K562 (cell line): ENCODE measurements at regions not wholly inside any gene's neighbourhood (a gene's known extent, or its start where the extent isn't known, plus 50 kb on each side); places are given as distances from the start of the nearest gene placed in this dataset.
A peak's percentile ranks its signal among the peaks of the same experiment; 100 is the strongest.

ENCODE experiments used
- ARNT ChIP-seq, 2 experiments: fragments of 450-650 bp; IDR thresholded peaks; 2 replicates each; pipeline ENCODE4 v1.6.1; 2016; ENCODE audit warnings: mild to moderate bottlenecking in 1 of 2
- BCOR ChIP-seq: fragments of 450-650 bp; IDR thresholded peaks from 2 replicates; pipeline ENCODE4 v1.6.1; 2016
- ETV1 ChIP-seq: fragments of 450-650 bp; conservative IDR thresholded peaks from 2 replicates; pipeline ENCODE4 v1.6.1; 2016; ENCODE audit warnings: missing genetic modification characterization, control low read depth, low read depth, missing compliant biosample characterization
- HDAC8 ChIP-seq: fragments of 450-650 bp; IDR thresholded peaks from 2 replicates; pipeline ENCODE4 v1.6.1; 2016; ENCODE audit warnings: mild to moderate bottlenecking, missing genetic modification characterization, moderate library complexity, missing compliant biosample characterization
- IFI16 ChIP-seq: fragments of 250-450 bp; sonication (Bioruptor Pico); IDR thresholded peaks from 2 replicates; pipeline ENCODE4 v2.1.2; 2022; ENCODE audit warnings: mild to moderate bottlenecking, inconsistent platforms
- KLF13 ChIP-seq: fragments of 450-650 bp; IDR thresholded peaks from 2 replicates; pipeline ENCODE4 v1.6.1; 2016; ENCODE audit warnings: missing genetic modification characterization, low read depth, mild to moderate bottlenecking, missing compliant biosample characterization, moderate library complexity, borderline replicate concordance
- POLR2H ChIP-seq: IDR thresholded peaks from 2 replicates; pipeline ENCODE4 v1.6.1; 2016; ENCODE audit warnings: missing genetic modification characterization, low read depth, mild to moderate bottlenecking, control low read depth, missing compliant biosample characterization, moderate library complexity
- RUNX1 ChIP-seq: sonication (generic); IDR thresholded peaks from 2 replicates; pipeline ENCODE4 v1.6.1; 2016; ENCODE audit warnings: antibody characterized with exemption, low read depth
- SRSF9 ChIP-seq: fragments of 200-400 bp; formaldehyde crosslinking; IDR thresholded peaks from 2 replicates; pipeline ENCODE4 v1.6.1; 2017; ENCODE audit warnings: low read depth, low read length, borderline replicate concordance
- YY1 ChIP-seq, 3 experiments: IDR thresholded peaks; 2 replicates each; pipeline ENCODE4 v1.6.1; 2011; ENCODE audit warnings: low read length in 2 of 3, mild to moderate bottlenecking in 2 of 3, moderate library complexity in 2 of 3, borderline replicate concordance in 1 of 3, control low read depth in 1 of 3, low read depth in 1 of 3; ENCODE audit not compliant: insufficient read depth in 3 of 3, insufficient replicate concordance in 2 of 3, control insufficient read depth in 1 of 3, insufficient read length in 1 of 3; ENCODE audit errors: extremely low read depth in 1 of 3
- ZNF551 ChIP-seq: fragments of 250-450 bp; sonication (Bioruptor Pico); IDR thresholded peaks from 2 replicates; pipeline ENCODE4 v1.5.0; 2021; ENCODE audit warnings: mild to moderate bottlenecking, moderate library complexity
- TF ChIP-seq, protein P1 (sequence below): fragments of 450-650 bp; IDR thresholded peaks from 2 replicates; pipeline ENCODE4 v1.6.1; 2016; ENCODE audit warnings: mild to moderate bottlenecking, moderate library complexity
- TF ChIP-seq, protein P2 (sequence below): fragments of 450-650 bp; formaldehyde crosslinking; conservative IDR thresholded peaks from 2 replicates; pipeline ENCODE4 v1.4.0; 2022; ENCODE audit warnings: mild to moderate bottlenecking, missing genetic modification characterization

DNA sequence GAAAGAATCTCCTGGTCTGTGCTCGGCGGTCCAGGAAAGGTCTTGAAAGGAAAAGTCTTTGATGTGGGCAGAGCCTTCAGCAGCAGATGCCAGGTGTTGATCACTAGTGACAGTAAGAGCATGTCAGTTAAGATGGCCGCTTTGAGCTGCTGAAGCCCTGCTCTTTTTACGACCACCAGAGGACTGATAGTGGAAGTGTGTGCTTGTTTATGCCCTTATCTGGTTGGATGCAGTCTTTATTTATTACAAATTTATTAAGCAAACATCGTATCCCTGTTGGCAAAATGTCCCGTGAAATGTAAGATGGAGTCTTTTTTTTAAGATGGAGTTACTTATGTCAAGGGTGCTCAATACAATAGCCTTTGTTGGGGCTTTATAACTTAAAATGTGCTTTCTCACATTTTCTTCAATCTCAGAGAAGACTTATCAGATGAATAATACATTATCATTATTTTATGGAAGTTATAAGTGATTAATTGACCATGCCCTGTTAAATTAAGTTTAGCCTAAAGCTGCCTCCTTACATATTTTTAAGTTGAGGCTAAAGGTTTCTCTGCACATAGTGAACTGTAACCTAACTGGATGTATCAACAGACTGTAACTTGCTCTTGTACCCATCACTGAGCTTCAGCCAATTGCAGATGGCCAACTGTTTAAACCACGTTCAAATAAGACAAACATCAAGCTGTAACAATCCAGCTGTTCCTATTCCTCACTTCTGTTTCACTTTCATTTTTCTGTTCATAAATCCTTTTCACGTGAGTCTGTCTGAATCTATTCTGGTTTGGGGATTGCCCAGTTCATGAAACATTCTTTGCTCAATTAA, 97.4 kb upstream of the PIK3CG start (continued):
- TF ChIP-seq, protein P1, sequence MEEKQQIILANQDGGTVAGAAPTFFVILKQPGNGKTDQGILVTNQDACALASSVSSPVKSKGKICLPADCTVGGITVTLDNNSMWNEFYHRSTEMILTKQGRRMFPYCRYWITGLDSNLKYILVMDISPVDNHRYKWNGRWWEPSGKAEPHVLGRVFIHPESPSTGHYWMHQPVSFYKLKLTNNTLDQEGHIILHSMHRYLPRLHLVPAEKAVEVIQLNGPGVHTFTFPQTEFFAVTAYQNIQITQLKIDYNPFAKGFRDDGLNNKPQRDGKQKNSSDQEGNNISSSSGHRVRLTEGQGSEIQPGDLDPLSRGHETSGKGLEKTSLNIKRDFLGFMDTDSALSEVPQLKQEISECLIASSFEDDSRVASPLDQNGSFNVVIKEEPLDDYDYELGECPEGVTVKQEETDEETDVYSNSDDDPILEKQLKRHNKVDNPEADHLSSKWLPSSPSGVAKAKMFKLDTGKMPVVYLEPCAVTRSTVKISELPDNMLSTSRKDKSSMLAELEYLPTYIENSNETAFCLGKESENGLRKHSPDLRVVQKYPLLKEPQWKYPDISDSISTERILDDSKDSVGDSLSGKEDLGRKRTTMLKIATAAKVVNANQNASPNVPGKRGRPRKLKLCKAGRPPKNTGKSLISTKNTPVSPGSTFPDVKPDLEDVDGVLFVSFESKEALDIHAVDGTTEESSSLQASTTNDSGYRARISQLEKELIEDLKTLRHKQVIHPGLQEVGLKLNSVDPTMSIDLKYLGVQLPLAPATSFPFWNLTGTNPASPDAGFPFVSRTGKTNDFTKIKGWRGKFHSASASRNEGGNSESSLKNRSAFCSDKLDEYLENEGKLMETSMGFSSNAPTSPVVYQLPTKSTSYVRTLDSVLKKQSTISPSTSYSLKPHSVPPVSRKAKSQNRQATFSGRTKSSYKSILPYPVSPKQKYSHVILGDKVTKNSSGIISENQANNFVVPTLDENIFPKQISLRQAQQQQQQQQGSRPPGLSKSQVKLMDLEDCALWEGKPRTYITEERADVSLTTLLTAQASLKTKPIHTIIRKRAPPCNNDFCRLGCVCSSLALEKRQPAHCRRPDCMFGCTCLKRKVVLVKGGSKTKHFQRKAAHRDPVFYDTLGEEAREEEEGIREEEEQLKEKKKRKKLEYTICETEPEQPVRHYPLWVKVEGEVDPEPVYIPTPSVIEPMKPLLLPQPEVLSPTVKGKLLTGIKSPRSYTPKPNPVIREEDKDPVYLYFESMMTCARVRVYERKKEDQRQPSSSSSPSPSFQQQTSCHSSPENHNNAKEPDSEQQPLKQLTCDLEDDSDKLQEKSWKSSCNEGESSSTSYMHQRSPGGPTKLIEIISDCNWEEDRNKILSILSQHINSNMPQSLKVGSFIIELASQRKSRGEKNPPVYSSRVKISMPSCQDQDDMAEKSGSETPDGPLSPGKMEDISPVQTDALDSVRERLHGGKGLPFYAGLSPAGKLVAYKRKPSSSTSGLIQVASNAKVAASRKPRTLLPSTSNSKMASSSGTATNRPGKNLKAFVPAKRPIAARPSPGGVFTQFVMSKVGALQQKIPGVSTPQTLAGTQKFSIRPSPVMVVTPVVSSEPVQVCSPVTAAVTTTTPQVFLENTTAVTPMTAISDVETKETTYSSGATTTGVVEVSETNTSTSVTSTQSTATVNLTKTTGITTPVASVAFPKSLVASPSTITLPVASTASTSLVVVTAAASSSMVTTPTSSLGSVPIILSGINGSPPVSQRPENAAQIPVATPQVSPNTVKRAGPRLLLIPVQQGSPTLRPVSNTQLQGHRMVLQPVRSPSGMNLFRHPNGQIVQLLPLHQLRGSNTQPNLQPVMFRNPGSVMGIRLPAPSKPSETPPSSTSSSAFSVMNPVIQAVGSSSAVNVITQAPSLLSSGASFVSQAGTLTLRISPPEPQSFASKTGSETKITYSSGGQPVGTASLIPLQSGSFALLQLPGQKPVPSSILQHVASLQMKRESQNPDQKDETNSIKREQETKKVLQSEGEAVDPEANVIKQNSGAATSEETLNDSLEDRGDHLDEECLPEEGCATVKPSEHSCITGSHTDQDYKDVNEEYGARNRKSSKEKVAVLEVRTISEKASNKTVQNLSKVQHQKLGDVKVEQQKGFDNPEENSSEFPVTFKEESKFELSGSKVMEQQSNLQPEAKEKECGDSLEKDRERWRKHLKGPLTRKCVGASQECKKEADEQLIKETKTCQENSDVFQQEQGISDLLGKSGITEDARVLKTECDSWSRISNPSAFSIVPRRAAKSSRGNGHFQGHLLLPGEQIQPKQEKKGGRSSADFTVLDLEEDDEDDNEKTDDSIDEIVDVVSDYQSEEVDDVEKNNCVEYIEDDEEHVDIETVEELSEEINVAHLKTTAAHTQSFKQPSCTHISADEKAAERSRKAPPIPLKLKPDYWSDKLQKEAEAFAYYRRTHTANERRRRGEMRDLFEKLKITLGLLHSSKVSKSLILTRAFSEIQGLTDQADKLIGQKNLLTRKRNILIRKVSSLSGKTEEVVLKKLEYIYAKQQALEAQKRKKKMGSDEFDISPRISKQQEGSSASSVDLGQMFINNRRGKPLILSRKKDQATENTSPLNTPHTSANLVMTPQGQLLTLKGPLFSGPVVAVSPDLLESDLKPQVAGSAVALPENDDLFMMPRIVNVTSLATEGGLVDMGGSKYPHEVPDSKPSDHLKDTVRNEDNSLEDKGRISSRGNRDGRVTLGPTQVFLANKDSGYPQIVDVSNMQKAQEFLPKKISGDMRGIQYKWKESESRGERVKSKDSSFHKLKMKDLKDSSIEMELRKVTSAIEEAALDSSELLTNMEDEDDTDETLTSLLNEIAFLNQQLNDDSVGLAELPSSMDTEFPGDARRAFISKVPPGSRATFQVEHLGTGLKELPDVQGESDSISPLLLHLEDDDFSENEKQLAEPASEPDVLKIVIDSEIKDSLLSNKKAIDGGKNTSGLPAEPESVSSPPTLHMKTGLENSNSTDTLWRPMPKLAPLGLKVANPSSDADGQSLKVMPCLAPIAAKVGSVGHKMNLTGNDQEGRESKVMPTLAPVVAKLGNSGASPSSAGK = 0 out of 2 replicates have a peak, but pooled peaks have one; percentile 21
- TF ChIP-seq BCOR (no peak), HDAC8 (tag) (peak; percentile 99), ZNF551 (CRISPR knock-in tag) (no peak), SRSF9 (no peak), ARNT (IDR thresholded peaks at IDR 0.05) (no peak), POLR2H (tag) (peak; percentile 92), KLF13 (peak; percentile 92), RUNX1 (no peak), IFI16 (CRISPR knock-in tag) (no peak), ETV1 (tag) (peak; percentile 88), YY1 (IDR thresholded peaks at IDR 0.05; ENCODE audit: borderline replicate concordance in 1 of 3, control insufficient read depth in 1 of 3, extremely low read depth in 1 of 3, insufficient read depth in 3 of 3, insufficient read length in 1 of 3, insufficient replicate concordance in 2 of 3, low read depth in 1 of 3, low read length in 2 of 3) (peak in 2 of 3 experiments; percentile 34 to 88)
- TF ChIP-seq, protein P2, sequence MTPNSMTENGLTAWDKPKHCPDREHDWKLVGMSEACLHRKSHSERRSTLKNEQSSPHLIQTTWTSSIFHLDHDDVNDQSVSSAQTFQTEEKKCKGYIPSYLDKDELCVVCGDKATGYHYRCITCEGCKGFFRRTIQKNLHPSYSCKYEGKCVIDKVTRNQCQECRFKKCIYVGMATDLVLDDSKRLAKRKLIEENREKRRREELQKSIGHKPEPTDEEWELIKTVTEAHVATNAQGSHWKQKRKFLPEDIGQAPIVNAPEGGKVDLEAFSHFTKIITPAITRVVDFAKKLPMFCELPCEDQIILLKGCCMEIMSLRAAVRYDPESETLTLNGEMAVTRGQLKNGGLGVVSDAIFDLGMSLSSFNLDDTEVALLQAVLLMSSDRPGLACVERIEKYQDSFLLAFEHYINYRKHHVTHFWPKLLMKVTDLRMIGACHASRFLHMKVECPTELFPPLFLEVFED (CRISPR knock-in tag) = 0 out of 2 replicates have a peak, but pooled peaks have one; percentile 68
